Fibroblast of the aortic adventitia (primary cell): ENCODE measurements at regions not wholly inside any gene's neighbourhood (a gene's known extent, or its start where the extent isn't known, plus 50 kb on each side); places are given as distances from the start of the nearest gene placed in this dataset.

Experiments
- DNase-seq: peaks from one replicate; pipeline ENCODE4 v3.0.0-alpha.2; 2010; ENCODE audit warnings: low read depth
- H3K4me3 ChIP-seq: 2 replicates; pipeline ENCODE4 v1.5.1; 2011; ENCODE audit warnings: low read depth, mild to moderate bottlenecking, control low read depth, low read length, moderate library complexity
- TF ChIP-seq, protein P1 (sequence below): IDR thresholded peaks from 2 replicates; pipeline ENCODE4 v1.5.1; 2011; ENCODE audit warnings: mild to moderate bottlenecking, low read length, control low read depth, inconsistent platforms; ENCODE audit not compliant: insufficient read depth

DNA sequence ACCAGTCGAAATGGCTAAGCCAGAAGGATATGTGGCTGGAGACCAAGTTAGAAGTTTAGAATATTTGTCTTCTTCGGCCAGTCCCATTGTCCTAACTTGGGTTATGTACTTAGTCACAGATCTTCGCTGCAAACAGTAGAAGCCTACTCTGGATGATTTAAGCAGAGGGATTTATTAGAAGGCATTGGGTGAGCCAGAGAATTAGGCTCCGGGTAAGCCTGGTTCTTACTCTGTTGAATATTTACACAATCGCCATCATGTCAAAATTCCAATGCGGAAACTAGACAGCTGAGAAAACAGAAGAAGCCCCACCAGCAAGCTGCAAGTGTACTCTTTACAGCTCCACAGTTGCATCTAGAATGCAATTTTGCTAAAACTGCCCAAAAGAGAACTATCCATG is 276.6 kb downstream of the CMPK2 start:
- TF ChIP-seq, protein P1, sequence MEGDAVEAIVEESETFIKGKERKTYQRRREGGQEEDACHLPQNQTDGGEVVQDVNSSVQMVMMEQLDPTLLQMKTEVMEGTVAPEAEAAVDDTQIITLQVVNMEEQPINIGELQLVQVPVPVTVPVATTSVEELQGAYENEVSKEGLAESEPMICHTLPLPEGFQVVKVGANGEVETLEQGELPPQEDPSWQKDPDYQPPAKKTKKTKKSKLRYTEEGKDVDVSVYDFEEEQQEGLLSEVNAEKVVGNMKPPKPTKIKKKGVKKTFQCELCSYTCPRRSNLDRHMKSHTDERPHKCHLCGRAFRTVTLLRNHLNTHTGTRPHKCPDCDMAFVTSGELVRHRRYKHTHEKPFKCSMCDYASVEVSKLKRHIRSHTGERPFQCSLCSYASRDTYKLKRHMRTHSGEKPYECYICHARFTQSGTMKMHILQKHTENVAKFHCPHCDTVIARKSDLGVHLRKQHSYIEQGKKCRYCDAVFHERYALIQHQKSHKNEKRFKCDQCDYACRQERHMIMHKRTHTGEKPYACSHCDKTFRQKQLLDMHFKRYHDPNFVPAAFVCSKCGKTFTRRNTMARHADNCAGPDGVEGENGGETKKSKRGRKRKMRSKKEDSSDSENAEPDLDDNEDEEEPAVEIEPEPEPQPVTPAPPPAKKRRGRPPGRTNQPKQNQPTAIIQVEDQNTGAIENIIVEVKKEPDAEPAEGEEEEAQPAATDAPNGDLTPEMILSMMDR: no peak
- no peak overlapping the region for H3K4me3 ChIP-seq
- DNase-seq: no peak

DNA sequence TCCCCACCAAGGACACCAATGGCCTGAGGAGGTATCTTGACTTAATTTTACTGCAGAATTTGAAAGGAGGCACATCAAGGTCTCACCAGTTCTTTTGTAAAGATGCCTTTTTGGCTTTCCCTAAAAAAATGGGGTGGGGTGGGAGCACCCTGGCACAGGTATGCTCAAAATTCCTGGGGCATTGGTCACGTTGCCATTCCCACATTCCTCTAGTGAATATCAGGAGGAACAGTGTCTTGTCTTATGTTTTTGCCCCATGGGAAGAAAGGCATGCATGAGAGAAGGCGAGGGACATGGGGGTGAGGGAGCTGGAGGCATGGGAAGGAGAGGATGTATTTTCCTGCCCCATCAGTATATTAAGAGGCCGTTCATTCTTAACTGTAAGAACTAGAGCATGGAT is 275.3 kb downstream of the CMPK2 start:
- H3K4me3 ChIP-seq: no peak overlapping the region
- DNase-seq: no peak
- TF ChIP-seq, protein P1: no peak

DNA sequence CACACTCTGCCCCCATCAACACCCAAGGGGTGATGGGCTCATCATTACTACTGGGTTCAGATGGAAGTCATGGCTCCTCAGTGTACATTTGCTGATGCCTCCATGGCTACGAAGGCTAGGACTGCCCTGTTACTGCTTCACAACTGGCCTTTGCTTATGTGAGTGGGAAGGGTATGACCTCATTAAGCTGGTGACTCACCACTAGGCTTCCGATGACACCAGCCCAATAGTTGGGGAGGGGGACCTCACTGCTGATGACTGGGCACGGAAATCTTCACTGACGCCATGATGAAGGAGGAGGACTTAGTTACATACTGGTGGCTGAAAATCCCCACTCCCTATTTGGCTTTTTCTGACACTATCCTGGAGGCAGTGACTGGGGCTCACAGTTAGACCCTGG is 263.2 kb downstream of the CMPK2 start:
- DNase-seq: no peak
- TF ChIP-seq, protein P1: no peak
- no peak overlapping the region for H3K4me3 ChIP-seq

DNA sequence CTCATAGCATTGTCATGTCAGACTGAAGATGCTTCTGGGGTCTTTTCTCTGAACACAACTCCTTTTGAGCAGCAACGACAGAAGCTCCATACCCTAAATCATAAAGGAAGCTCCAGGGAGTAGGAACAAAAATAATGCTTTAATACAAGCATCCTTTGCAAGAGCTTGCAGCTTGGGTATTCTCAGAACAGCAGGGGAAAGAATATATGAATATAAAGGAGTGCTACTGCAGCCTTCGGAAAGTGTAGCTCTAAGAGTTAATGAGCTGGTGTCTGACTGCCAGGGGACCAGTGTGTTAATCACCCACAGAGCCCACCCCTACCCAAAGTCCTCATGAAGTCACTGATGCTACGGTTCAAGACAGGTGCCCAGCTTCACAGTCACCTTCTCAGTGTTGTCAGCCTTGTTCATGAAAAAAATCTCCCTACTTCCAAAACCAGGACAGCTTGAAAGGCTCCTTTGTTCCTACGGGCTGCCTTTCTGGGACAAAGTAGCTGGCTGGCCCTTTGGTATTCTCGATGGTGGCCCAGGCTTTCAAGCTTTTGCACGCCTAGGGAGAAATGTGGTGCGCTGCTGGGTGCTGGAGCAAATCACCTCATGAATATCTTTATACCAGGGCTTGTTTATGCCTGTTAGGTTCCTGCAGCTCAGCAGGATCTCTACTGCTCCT is 259.7 kb downstream of the CMPK2 start:
- TF ChIP-seq, protein P1: no peak
- no peak overlapping the region for H3K4me3 ChIP-seq
- no peak for DNase-seq

DNA sequence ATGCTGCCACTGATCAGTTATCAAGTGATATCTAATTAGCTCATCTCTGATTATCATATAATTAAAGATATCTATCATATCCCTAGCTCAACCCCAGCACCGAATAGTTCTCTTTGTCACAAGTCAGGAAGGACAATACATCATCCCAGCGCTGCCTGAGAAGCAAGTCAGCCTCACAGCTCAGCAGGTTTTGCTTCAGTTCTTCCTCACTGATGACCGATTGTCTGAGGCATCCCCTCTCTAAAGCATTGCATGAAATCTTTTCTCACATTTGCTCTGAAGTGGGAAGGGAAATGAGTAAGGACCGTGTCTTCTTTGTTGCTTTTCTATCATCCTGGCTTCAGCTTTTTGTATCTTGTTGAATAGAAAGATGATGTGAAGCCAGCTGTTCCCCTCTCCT is 247.9 kb downstream of the CMPK2 start:
- TF ChIP-seq, protein P1: no peak
- DNase-seq: no peak

DNA sequence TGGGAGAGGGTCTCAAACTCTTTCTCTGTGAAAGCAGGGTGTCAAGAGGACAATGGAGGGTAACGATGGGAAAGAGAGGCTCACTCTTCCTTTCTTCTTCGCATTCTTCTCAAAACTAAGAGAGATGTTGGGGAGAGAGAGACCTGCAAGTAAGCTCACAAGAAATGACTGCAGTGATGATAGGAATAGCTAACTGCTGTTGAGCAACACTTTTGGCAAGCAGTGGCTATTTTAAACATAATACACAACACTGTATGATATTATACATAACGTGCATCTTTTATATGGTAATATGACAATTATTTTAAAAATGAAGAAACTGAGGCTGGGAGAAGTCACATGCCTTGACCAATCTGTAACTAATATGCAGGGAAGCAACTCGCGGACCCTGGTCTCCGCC is 247.5 kb downstream of the CMPK2 start:
- no peak for DNase-seq
- TF ChIP-seq, protein P1: no peak

More for the DNA sequence above, 247.9 kb downstream of the CMPK2 start:
- no peak overlapping the region for H3K4me3 ChIP-seq

DNA sequence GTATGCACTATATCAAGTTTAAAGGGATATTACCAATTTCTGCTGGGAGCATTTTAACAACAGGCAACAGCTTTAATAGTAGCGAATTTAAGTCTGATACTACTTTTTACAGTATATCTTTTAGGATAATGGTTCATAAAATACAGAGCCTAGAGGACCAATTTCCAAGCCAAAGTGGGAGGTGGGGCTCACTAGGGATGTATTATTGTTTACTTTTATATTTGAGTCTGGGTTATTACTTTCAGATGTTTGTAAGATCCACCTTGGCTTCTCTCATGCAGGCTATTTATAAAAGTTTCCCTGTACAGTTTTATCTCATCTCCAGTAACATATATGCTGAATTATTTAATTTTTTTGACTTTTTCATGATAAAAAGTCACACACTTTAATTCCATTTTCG is 242.0 kb downstream of the CMPK2 start:
- TF ChIP-seq, protein P1: no peak

More for the DNA sequence above, 247.5 kb downstream of the CMPK2 start:
- no peak overlapping the region for H3K4me3 ChIP-seq

More for the DNA sequence above, 242.0 kb downstream of the CMPK2 start:
- DNase-seq: no peak
- no peak overlapping the region for H3K4me3 ChIP-seq
